ENCODE measurements at regions not wholly inside any gene's neighbourhood (a gene's known extent, or its start where the extent isn't known, plus 50 kb on each side); places are given as distances from the start of the nearest gene placed in this dataset.

GRCh38 chr7:155959894-155960293, 147.6 kb upstream of the SHH start:
- no peaks in the 10 kb centered on the region for H3K27me3 ChIP-seq (ENCODE audit: insufficient read depth, low read depth, low read length)
- H3K79me2 ChIP-seq (replicated peaks; ENCODE audit: insufficient read depth, low read length): no peaks in the 10 kb centered on the region
- no peaks in the 10 kb centered on the region for H3K36me3 ChIP-seq (ENCODE audit: insufficient read depth, low read length)
- H3F3A ChIP-seq (ENCODE audit: insufficient read depth, low read length, poor library complexity, severe bottlenecking): no peaks in the 10 kb centered on the region
- H4K20me1 ChIP-seq (ENCODE audit: insufficient read depth): no peaks in the 10 kb centered on the region
- no peak overlapping the region for H2AFZ ChIP-seq (ENCODE audit: low read depth, low read length)
- no peaks in the 10 kb centered on the region for H3K9me2 ChIP-seq (ENCODE audit: insufficient read depth, low read length)
- no peak for TF ChIP-seq MXI1 (conservative IDR thresholded peaks at IDR 0.05; ENCODE audit: poor library complexity, severe bottlenecking)
- TF ChIP-seq EZH2 (IDR thresholded peaks at IDR 0.05; ENCODE audit: borderline replicate concordance, insufficient read depth, low read length, poor library complexity, severe bottlenecking): no peak
- no peak overlapping the region for H3K9ac ChIP-seq (ENCODE audit: low read length)
- no peaks in the 10 kb centered on the region for H3K9me3 ChIP-seq (ENCODE audit: low read length)
- no peak overlapping the region for H3K4me2 ChIP-seq (ENCODE audit: low read length)
- H3K4me3 ChIP-seq (ENCODE audit: low read length): no peak overlapping the region
- no peak overlapping the region for H3K27ac ChIP-seq (ENCODE audit: low read length)

DNA sequence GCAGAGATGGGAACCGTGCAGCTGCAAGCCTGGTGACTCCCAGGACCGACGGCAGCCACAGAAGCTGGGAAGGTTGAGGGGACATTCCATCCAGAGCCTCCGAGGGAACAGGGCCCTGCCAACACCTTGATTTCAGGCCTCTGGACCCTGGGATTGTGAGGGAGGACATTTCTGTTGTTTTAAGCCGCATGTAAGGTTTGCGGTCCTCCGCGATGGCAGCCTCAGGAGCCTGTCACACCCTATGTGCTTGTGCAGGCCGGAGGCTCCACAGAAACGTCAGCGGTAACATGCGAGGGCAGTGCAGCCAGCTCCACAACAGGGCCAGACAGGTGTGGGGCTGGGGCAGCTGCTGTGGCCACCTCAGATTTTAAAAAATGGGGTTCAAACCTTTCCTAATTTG, 144.7 kb upstream of the SHH start:
- no peak overlapping the region for H3K4me3 ChIP-seq (ENCODE audit: low read length)
- no peaks in the 10 kb centered on the region for H3K36me3 ChIP-seq (ENCODE audit: insufficient read depth, low read length)
- H3K27me3 ChIP-seq (ENCODE audit: insufficient read depth, low read depth, low read length): no peaks in the 10 kb centered on the region
- H4K20me1 ChIP-seq (ENCODE audit: insufficient read depth): no peaks in the 10 kb centered on the region
- H2AFZ ChIP-seq (ENCODE audit: low read depth, low read length): no peak overlapping the region
- H3F3A ChIP-seq (ENCODE audit: insufficient read depth, low read length, poor library complexity, severe bottlenecking): no peaks in the 10 kb centered on the region
- no peak overlapping the region for H3K9ac ChIP-seq (ENCODE audit: low read length)
- no peak for TF ChIP-seq EP300 (conservative IDR thresholded peaks at IDR 0.05; ENCODE audit: poor library complexity, severe bottlenecking)
- TF ChIP-seq REST (IDR thresholded peaks at IDR 0.05; ENCODE audit: borderline replicate concordance): no peak
- no peak for TF ChIP-seq EZH2 (IDR thresholded peaks at IDR 0.05; ENCODE audit: borderline replicate concordance, insufficient read depth, low read length, poor library complexity, severe bottlenecking)
- no peak for TF ChIP-seq POLR2AphosphoS5 (IDR thresholded peaks at IDR 0.05)
- TF ChIP-seq, protein P1, sequence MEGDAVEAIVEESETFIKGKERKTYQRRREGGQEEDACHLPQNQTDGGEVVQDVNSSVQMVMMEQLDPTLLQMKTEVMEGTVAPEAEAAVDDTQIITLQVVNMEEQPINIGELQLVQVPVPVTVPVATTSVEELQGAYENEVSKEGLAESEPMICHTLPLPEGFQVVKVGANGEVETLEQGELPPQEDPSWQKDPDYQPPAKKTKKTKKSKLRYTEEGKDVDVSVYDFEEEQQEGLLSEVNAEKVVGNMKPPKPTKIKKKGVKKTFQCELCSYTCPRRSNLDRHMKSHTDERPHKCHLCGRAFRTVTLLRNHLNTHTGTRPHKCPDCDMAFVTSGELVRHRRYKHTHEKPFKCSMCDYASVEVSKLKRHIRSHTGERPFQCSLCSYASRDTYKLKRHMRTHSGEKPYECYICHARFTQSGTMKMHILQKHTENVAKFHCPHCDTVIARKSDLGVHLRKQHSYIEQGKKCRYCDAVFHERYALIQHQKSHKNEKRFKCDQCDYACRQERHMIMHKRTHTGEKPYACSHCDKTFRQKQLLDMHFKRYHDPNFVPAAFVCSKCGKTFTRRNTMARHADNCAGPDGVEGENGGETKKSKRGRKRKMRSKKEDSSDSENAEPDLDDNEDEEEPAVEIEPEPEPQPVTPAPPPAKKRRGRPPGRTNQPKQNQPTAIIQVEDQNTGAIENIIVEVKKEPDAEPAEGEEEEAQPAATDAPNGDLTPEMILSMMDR (IDR thresholded peaks at IDR 0.05; ENCODE audit: poor library complexity, severe bottlenecking): no peak
- TF ChIP-seq MXI1 (conservative IDR thresholded peaks at IDR 0.05; ENCODE audit: poor library complexity, severe bottlenecking): no peak
- TF ChIP-seq SMC3 (conservative IDR thresholded peaks at IDR 0.05; ENCODE audit: poor library complexity): no peak
- TF ChIP-seq RAD21 (conservative IDR thresholded peaks at IDR 0.05): no peak
- TF ChIP-seq TAF1 (IDR thresholded peaks at IDR 0.05; ENCODE audit: low read depth): no peak
- H3K27ac ChIP-seq (ENCODE audit: low read length): no peak overlapping the region
- no peaks in the 10 kb centered on the region for H3K9me2 ChIP-seq (ENCODE audit: insufficient read depth, low read length)
- H3K9me3 ChIP-seq (ENCODE audit: low read length): no peaks in the 10 kb centered on the region
- no peaks in the 10 kb centered on the region for H3K79me2 ChIP-seq (replicated peaks; ENCODE audit: insufficient read depth, low read length)
- no peak overlapping the region for H3K4me2 ChIP-seq (ENCODE audit: low read length)

GRCh38 chr7:155955367-155955635, 143.0 kb upstream of the SHH start:
- no peaks in the 10 kb centered on the region for H3K36me3 ChIP-seq (ENCODE audit: insufficient read depth, low read length)
- no peaks in the 10 kb centered on the region for H3K79me2 ChIP-seq (replicated peaks; ENCODE audit: insufficient read depth, low read length)
- H4K20me1 ChIP-seq (ENCODE audit: insufficient read depth): no peaks in the 10 kb centered on the region
- TF ChIP-seq POLR2AphosphoS5 (IDR thresholded peaks at IDR 0.05) (no peak), TAF1 (IDR thresholded peaks at IDR 0.05; ENCODE audit: low read depth) (no peak), MXI1 (conservative IDR thresholded peaks at IDR 0.05; ENCODE audit: poor library complexity, severe bottlenecking) (no peak), RAD21 (conservative IDR thresholded peaks at IDR 0.05) (no peak), SMC3 (conservative IDR thresholded peaks at IDR 0.05; ENCODE audit: poor library complexity) (no peak), EP300 (conservative IDR thresholded peaks at IDR 0.05; ENCODE audit: poor library complexity, severe bottlenecking) (no peak), REST (IDR thresholded peaks at IDR 0.05; ENCODE audit: borderline replicate concordance) (no peak), EZH2 (IDR thresholded peaks at IDR 0.05; ENCODE audit: borderline replicate concordance, insufficient read depth, low read length, poor library complexity, severe bottlenecking) (no peak)
- TF ChIP-seq, protein P1 (IDR thresholded peaks at IDR 0.05; ENCODE audit: poor library complexity, severe bottlenecking): no peak
- no peak overlapping the region for H3K27ac ChIP-seq (ENCODE audit: low read length)
- H3K9me3 ChIP-seq (ENCODE audit: low read length): no peaks in the 10 kb centered on the region
- H3K9ac ChIP-seq (ENCODE audit: low read length): no peak overlapping the region
- H3F3A ChIP-seq (ENCODE audit: insufficient read depth, low read length, poor library complexity, severe bottlenecking): no peaks in the 10 kb centered on the region
- H2AFZ ChIP-seq (ENCODE audit: low read depth, low read length): no peak overlapping the region
- H3K4me2 ChIP-seq (ENCODE audit: low read length): no peak overlapping the region
- H3K27me3 ChIP-seq (ENCODE audit: insufficient read depth, low read depth, low read length): no peaks in the 10 kb centered on the region
- H3K4me3 ChIP-seq (ENCODE audit: low read length): no peak overlapping the region
- no peaks in the 10 kb centered on the region for H3K9me2 ChIP-seq (ENCODE audit: insufficient read depth, low read length)

Data from neural cell (in vitro differentiated cells).